M059J (cell line): ENCODE measurements at regions not wholly inside any gene's neighbourhood (a gene's known extent, or its start where the extent isn't known, plus 50 kb on each side); places are given as distances from the start of the nearest gene placed in this dataset.
"Not testable (repeated sequence)": the region's sequence is repeated elsewhere in the genome, so short reads cannot be mapped to it uniquely, and the experiment has no call there.

Source experiments
- DNase-seq: peaks from one replicate; pipeline ENCODE4 v3.0.0-alpha.2; 2012; ENCODE audit warnings: low read depth

DNA sequence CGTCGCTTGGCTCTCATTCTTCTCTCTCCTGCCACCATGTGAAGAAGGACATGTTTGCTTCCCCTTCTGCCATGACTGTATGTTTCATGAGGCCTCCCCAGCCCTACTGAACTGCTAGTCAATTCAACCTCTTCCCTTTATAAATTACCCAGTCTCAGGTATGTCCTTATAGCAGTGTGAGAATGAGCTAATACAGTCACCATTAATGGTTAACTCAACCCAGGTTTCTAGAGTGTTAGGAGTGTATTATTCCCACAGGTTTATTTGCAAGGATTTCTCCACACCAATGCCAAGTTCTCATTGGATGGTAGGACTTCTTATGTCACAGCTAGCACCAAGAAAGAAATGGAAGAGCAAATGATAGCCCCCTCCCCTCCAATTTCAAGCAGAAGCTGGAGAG, 71.9 kb downstream of the DYNAP start:
- DNase-seq = no peak

DNA sequence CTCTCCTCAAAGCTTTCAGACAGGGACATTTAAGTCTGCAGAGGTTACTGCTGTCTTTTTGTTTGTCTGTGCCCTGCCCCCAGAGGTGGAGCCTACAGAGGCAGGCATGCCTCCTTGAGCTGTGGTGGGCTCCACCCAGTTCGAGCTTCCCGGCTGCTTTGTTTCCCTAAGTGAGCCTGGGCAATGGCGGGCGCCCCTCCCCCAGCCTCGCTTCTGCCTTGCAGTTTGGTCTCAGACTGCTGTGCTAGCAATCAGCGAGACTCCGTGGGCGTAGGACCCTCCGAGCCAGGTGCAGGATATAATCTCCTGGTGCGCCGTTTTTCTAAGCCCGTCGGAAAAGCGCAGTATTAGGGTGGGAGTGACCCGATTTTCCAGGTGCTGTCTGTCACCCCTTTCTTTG, 78.7 kb downstream of the DYNAP start:
- not testable (repeated sequence) for DNase-seq

DNA sequence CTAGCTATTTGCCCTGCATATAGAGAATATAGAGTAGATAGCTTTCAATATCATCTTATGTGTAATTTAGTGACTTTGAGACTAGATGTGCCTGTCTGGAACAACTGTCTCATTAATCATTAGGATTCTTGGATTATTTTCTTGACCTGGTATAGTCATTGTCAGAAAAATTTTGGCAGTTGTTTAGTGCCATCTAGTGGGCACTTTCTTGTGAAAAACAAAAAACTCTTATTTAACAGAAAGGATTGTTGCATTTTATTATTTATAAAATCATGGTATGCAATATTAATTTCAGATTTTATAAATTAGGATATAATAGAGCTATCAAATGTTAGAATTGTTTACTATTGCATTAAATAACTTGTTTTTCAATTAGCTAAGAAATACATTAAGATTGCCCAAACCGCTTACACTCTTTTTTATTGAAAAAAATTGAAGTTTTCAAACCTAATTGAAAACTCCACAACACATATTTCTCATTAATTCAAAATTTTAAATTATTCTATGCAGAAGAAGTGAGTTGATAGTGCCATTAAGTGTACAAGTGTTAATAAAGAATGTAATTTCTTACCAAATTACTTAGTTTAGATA, 80.3 kb downstream of the DYNAP start:
- DNase-seq = peak; percentile 48

DNA sequence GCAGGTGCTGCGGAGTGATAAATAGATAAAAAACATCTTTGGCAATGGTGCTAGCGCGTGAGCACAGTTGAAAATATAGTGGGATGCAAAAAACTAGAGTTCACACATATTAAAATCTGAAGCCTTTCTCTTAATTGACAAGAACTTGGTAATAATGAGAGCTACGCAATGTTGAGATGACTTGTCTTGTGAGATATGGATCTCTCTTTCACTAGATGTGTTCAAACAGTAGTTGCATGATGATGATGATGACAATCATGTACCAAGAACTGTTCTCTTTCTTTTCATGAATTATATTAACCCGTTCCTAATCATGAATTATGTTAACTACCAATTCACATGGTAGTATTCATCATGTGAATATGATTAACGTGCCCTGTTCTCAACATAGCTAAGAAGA, 81.1 kb downstream of the DYNAP start:
- DNase-seq = no peak

DNA sequence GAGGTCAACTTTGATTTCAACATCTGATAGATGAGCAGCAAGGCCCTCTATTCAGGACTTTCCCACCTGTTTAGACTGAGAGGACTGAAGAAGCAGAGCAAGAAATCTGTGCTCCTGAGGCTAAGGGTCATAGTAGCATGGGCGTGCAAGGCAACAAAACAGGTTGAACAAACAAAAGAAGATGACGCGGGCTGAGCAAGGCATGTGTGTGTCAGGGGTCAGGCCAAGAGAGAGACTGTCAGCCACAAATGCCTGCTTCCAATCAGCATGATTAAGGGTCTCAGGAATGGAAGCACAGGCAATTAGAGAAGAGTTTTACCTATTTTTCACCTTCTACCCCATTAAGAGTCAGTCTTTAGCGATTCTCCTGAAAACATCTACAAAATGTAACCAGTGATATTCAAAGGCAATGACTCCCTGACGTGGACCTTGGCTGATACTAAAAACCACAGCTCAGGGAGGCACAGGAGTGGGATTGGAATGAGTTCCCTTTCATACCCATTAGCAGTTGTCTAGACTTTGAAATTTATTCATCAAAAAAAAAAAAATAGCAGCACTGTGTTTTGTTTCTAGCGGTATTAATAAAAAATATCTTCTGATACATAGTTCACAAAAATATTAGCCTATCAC, 81.9 kb downstream of the DYNAP start:
- peak; percentile 8 for DNase-seq

DNA sequence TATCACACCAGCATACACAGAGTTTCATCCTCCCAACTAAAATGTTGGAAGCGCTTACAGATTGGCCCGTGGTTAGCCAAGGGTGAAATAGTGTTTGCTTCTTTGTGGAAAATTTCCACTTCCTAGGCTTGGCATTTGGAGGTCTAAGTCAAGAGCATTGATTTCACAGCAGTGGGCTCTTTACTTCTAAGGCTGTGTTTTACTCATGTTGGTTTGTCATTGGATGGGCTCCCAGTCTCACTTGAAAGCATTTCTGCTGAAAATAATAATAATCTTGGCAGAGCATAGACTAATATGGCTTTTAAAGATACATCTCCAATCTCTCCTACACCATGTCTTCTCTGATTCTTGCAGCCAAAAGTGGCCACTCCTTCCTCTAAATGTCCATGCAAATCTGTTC, 82.9 kb downstream of the DYNAP start:
- DNase-seq = no peak

DNA sequence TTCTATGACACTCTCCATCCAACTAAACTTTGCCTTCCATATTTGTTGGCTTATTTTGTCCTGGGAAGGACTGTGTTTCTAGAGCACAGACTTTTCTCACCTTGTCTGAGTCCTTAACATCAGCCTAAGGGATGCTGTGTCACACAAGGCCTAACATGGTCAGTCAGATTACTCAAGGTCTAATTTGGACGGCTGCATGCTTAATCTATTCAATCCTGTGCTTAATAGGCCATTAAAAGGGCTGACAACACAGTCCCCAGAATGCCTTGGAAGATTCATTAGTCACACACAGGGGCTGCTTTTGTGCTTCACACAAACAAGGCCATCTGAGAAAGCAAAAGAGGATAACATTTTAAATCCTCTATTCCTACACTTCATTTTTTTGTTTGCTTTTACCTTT, 84.0 kb downstream of the DYNAP start:
- DNase-seq = peak; percentile 29

DNA sequence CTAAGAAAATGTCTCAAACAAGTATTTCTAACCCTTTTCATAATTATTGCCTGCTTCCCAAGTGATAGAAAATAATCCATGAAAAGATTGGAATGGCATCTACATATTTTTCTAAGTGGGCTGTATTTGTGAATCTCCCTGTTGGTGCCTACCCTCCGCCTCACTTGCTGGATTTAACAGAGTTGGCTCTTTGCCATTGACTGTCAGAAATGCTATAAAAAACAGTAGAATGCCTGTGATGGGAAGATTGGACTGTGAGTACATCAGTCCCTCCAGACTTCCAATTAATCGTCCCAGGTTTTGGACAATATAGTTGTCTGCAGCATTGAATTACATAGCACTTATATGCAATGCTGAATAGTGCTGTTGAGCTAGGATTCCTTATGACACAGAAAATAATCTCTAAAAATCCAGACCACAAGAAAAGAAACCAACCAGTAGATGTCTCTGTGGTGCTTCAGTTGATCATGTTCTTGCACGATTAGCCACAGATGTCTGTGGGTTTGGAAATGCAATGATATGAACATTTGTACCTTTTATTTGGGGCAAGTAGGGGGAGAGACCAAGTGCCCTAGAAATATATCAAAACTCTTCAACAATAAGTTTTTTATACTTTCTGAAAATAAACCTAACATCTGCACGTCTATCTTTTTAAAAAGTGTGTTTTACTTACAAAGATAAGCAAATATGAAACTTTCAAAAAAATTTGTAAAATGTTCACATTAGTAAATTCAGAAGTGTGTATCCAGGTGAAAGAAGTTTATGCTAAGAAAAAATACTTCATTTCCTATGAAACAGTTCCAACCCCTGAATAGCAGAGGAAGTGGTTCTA, 88.5 kb downstream of the DYNAP start:
- DNase-seq = peak; percentile 83

DNA sequence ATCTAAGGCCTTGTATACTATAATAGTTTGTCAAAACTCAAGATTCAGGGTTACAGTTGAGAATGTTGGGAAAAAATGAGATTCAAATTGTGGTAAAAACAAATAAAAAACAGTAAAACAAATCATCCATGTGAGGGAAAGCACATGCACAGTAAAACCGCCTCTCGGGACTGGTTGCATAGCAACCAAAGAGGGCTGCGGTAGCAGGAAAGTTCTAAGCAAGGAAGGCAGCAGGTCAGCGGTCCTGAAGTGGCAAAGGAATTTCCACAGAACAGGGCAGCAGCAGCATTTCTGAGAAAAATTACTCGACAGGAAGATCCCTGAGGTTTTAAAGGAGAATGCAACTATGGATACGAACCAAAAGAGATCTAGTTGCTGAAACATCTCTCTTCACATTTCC, 93.7 kb downstream of the DYNAP start:
- peak; percentile 79 for DNase-seq

DNA sequence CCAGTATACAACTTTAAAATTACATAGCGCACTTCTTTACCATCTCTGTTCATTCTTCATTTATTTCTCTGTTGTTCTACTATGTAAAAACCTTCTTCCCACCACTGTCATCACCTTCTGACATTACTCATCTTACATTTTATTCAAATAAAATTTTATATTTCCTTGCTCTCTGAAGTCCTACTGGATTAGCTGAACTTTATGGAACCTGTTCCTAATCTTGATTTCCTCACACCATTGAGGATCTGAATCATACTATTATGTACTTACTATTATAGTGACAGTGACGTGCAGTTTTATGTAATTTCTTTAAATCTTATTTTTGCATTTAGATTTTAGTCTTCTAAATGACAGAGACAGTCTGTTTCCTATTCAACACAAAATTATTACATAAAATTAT, 98.3 kb downstream of the DYNAP start:
- no peak for DNase-seq

DNA sequence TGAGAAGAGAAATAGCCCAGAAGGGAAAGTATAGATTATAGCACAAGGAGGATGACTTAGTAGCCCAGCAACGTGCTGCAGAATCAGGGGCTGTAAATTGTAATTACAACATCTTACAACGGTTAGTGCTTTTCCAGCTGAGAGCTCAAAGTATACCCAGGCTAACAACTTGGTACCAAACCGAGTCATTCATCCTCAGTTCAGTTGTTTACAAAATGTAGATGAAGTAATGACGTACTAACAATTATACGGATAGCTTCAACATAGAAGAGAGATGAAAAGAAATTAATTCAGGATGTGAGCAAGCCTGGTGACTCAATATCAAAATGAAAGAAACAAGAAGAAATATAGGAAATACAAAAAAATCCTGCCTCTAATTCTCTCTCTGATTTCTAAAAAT, 99.2 kb downstream of the DYNAP start:
- DNase-seq = peak; percentile 62

DNA sequence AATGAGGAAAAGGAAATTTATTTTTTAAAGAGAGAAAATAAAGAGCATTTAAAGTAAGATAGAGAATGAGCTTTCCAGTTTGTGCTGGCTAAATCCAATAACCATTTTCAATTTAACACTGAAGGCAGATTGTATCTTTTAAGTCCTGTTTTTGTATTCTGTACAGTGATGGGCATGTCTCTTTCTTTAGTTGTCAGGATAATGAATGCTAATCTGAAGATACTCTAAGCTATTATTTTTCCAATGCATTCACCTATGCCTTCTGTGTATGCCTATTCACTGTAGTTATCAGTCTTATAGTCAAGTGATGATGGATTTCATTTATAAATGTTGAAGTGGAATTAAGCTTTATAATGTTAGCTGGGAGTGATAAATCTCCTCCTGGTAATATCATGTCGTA, 101.4 kb downstream of the DYNAP start:
- no peak for DNase-seq

DNA sequence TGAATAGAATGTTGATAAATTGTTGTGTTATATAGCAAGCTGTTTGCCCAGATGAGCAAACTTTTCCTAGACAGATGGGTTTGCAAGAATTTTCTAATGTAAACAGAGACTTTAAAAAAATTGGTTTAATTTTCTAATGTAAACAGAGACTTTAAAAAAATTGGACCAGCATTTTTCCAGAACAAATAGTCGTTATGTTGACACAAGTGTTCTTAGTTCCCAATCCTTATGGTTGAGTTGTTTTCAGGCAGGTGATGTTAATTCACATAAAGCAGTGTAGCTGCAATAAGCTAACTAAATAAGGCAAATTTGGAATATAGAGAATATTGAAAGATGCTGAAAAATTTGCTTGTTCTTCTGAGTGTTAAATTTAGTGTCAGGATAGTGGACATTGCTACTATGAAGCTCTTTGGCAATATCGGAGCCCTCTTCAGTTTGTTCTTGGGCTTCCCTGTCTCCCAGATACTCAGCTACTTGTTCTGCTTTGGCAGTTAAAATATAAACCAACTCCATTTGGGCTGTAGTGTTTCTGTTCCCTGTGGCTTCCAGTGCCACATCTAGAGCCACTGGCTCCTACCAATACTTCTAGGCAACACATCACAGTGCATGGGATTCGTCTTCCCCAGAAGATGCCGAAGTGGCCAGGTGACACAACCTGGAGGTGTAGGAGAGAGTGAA, 105.7 kb downstream of the DYNAP start:
- no peak for DNase-seq

DNA sequence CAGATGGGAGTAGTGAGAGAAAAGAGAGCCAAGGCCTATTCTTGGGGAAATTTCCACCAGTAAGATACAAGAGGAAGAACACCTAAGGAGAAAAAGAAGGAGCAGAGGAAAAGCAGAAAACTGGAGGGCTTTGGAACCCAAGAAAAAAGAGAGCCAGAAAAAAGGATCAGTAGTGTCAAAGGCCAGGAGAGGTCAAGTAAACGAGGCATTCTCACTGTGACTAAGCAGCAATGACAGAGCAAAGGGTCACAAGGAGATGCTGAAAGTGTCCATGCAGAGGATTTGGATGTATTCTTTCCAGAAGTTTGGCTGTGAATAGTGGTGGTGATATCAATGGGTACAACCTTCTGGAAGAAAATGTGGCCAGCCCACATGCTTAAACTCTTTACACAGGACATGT, 109.5 kb downstream of the DYNAP start:
- DNase-seq = no peak

DNA sequence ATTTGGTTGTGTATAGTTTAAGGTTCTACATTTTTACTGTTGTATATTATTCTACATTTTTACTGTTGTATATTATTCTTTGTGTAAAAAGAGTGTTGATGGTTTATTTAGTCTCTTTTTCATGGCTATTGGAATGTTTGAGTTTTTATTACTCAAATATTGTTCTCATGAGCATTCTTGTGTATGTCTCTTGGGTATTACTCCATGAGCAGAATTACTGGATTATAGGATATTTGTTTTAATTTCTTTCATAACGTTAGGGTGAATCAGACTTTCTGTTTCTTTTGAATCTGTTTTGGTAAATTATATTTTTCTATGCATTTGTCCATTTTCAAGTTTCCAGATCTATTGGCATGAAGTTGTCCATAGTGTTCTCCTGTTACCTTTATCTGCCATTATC, 111.6 kb downstream of the DYNAP start:
- DNase-seq = no peak

DNA sequence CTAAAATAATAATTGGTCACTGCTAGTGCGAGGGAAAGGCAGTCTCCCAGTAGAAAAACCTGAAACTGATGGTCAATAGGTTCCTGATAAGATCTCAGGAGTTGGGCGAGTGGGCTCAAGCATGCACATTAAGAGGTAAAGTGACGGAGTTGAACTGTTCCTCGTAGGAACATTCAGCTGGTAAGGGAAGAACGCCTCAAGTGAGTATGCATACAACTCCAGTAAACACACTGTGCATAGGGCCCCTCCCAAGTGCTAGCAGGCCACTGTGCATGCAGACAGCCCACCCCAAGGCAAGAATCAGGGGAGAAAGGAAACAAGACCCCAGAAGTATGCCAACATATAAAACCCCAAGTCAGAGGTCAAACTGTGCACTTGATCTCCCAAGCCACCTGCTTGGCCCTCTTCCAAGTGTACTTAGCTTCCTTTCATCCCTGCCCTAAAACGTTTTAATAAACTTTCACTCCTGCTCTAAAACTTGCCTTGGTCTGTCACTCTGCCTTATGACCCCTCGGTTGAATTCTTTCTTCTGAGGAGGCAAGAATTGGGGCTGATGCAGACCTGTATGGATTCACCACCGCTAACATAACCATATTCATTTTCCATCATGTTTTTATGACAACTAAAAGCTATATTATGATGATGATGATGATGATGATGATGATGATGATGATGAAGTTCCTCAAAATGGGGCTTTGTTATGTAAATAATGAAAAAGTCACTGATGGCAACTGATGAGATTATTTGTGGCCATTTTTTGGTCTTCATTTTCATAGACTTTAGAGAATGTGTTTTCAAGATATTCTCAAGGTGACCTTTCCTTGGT, 118.0 kb upstream of the RAB27B start:
- no peak for DNase-seq

DNA sequence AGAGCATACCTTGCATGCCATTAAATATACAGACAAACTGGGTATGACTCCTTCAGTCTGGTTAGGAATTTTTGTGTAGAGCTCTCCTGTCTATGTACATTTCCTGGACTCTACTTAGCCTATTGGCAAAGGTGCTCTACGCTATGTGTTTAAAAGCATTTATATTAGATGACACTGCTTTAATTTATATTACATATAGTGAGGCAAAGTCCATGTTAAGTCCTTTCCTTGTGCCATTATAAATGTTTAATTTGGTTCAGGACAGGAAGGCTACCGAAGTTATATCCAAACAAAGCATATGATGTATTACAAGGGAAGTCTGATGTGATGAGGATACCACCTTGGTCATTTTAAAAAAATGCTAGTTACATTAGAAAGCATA, 117.4 kb upstream of the RAB27B start:
- no peak for DNase-seq

DNA sequence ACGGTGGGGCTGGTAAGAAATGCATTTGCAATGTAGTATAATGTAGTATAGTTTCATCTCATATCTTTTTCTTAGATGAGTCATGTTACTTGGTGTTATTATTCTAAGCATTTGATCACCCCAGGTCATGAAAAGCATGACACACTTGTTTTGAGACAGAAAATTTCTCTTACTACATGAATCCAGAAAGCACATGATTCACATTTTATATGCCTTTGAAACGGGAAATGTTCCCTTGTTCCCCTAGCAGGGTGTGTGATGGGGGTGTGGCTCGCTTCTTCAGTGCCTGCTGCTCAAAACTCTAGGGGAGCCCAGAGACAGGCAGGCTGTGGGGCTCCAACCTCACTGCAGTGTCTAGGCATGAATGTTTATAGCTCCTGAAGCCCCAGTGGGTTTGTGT, 116.0 kb upstream of the RAB27B start:
- peak; percentile 85 for DNase-seq

DNA sequence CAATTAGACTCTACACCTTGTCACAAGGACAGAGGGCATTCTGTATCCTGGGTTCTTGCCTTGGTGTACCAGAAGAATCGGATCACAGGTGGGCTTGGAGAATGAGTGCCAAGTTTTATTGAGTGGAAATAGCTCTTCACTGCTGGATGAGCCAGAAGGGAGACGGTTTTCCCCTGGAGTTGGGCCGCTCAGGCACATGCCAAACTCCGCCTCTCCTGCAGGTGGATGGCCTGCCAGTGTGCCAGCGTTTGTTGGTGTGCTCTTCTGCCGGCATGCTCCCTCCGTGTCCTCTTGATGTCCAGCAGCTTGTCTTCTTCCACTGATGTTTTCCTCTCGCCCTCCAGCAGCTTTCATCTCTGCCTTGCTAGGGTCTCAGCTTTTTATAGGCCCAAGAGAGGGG, 115.5 kb upstream of the RAB27B start:
- DNase-seq = no peak

DNA sequence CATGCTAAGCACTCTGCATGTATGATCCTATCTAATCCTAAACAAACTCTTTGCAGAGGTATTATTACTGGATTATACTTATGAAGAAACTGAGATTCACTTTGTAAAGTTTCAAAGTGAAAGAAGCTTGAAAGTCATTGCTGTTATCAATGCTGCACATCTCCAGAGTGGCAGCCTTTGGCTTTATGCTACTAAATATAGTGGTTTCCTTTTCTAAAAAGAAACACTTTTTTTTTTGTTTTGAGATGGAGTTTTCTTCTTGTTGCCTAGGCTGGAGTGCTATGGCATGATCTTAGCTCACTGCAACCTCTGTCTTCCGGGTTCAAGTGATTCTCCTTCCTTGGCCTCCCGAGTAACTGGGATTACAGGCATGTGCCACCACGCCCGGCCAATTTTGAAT, 114.9 kb upstream of the RAB27B start:
- no peak for DNase-seq

DNA sequence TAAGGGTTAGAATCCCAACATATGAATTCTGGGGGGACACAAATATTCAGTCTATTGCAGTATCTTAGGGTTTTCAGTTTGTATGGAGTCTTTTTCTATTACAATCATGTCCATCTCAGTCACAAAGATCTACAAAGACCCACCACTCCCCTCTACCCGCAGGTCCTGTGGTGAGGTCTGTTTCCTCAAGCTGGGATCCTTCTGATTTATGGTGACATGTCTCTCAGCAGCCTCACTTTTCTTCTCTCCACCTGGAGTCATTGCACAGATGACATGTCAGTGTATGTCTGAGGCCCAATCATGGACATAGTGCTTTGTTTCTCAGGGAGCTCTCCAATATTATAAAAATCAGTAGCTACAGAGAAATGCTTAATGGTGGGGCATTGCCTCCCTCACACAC, 113.4 kb upstream of the RAB27B start:
- no peak for DNase-seq

DNA sequence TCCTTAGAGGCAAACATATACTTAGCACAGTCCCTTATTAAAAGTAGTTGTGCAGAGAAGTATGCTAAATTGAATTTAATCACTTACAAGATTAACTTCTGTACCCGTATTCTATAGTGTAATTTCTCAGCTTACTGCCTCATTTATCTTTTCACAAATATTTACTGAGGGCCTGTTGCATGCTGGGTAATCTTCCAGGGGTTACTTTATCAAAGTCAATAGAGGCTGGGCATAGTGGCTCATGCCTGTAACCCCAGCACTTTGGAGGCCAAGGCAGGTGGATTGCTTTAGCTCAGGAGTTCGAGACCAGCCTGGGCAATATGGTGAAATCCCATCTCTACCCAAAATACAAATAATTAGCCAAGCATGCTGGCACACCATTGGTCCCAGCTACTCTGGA, 111.7 kb upstream of the RAB27B start:
- DNase-seq = no peak
